H1 (cell line): ENCODE measurements at regions not wholly inside any gene's neighbourhood (a gene's known extent, or its start where the extent isn't known, plus 50 kb on each side); places are given as distances from the start of the nearest gene placed in this dataset.

Experiments
- CHD1 ChIP-seq: IDR thresholded peaks from 2 replicates; pipeline ENCODE4 v1.6.1; 2012; ENCODE audit warnings: low read depth, low read length, improper control_type of control experiment
- NANOG ChIP-seq: IDR thresholded peaks from 2 replicates; pipeline ENCODE4 v1.6.1; 2011; ENCODE audit warnings: low read length, low read depth, mild to moderate bottlenecking, inconsistent platforms; ENCODE audit not compliant: insufficient read depth, poor library complexity, severe bottlenecking

GRCh38 chr2:239828192-239828972 is 196.8 kb downstream of the NDUFA10 start (continued):
- TF ChIP-seq NANOG (no peak), CHD1 (no peak)
